OCI-LY3 (cell line): ENCODE measurements at regions not wholly inside any gene's neighbourhood (a gene's known extent, or its start where the extent isn't known, plus 50 kb on each side); places are given as distances from the start of the nearest gene placed in this dataset.

Experiments used
- CTCF ChIP-seq: fragments of 200-600, 300-600 bp; sonication (generic); IDR thresholded peaks from 2 replicates; pipeline ENCODE4 v1.5.1; 2014; ENCODE audit warnings: antibody characterized with exemption, low read length, low read depth
- EZH2phosphoT487 ChIP-seq: fragments of 200-600 bp; shearing (Covaris generic); IDR thresholded peaks from 2 replicates; pipeline ENCODE4 v1.6.1; 2018; ENCODE audit warnings: antibody characterized with exemption, mixed run types, low read depth

GRCh38 chr1:208835781-208836180, 591.6 kb upstream of the PLXNA2 start:
- no peak for TF ChIP-seq CTCF
- TF ChIP-seq EZH2phosphoT487, result no peak
